Fibroblast of skin of scalp (primary cell): ENCODE measurements at regions not wholly inside any gene's neighbourhood (a gene's known extent, or its start where the extent isn't known, plus 50 kb on each side); places are given as distances from the start of the nearest gene placed in this dataset.
"Not testable (repeated sequence)": the region's sequence is repeated elsewhere in the genome, so short reads cannot be mapped to it uniquely, and the experiment has no call there.

Experiments
- DNase-seq: peaks from one replicate; pipeline ENCODE4 v3.0.0-alpha.2; 2013

- peak; percentile 88 for DNase-seq
These were observed 1493.1 kb upstream of the FLRT2 start for GRCh38 chr14:84036840-84037239.

- no peak for DNase-seq
These were observed 1492.4 kb upstream of the FLRT2 start for GRCh38 chr14:84037593-84037992.

- DNase-seq = no peak
These were observed 1489.8 kb upstream of the FLRT2 start for GRCh38 chr14:84040101-84040500.

- DNase-seq = peak; percentile 20
These were observed 1488.5 kb upstream of the FLRT2 start for GRCh38 chr14:84041421-84041820.

- no peak for DNase-seq
These were observed 1487.0 kb upstream of the FLRT2 start for GRCh38 chr14:84042992-84043391.

GRCh38 chr14:84064316-84065125 is 1465.4 kb upstream of the FLRT2 start:
- DNase-seq = peak; percentile 67

- no peak for DNase-seq
These were observed 1464.1 kb upstream of the FLRT2 start for GRCh38 chr14:84065811-84066210.

GRCh38 chr14:84068288-84068687 is 1461.7 kb upstream of the FLRT2 start:
- no peak for DNase-seq

GRCh38 chr14:84071061-84071460 is 1458.9 kb upstream of the FLRT2 start:
- DNase-seq = no peak

GRCh38 chr14:84074626-84075025 is 1455.3 kb upstream of the FLRT2 start:
- DNase-seq = no peak

GRCh38 chr14:84080944-84081343 is 1449.0 kb upstream of the FLRT2 start:
- no peak for DNase-seq

GRCh38 chr14:84084056-84084630 is 1445.8 kb upstream of the FLRT2 start:
- DNase-seq = no peak

- DNase-seq = no peak
These were observed 1444.5 kb upstream of the FLRT2 start for GRCh38 chr14:84085493-84085892.

- DNase-seq = no peak
These were observed 1443.2 kb upstream of the FLRT2 start for GRCh38 chr14:84086714-84087113.

GRCh38 chr14:84087986-84088531 is 1441.9 kb upstream of the FLRT2 start:
- peak; percentile 57 for DNase-seq

GRCh38 chr14:84090837-84091236 is 1439.1 kb upstream of the FLRT2 start:
- DNase-seq = peak; percentile 5

- peak; percentile 7 for DNase-seq
These were observed 1434.3 kb upstream of the FLRT2 start for GRCh38 chr14:84095681-84096080.

GRCh38 chr14:84098261-84098660 is 1431.7 kb upstream of the FLRT2 start:
- no peak for DNase-seq

GRCh38 chr14:84099560-84099959 is 1430.4 kb upstream of the FLRT2 start:
- not testable (repeated sequence) for DNase-seq

GRCh38 chr14:84107835-84108343 is 1422.1 kb upstream of the FLRT2 start:
- DNase-seq = no peak

GRCh38 chr14:84108746-84109457 is 1421.0 kb upstream of the FLRT2 start:
- DNase-seq = peak; percentile 32

- DNase-seq = no peak
These were observed 1417.4 kb upstream of the FLRT2 start for GRCh38 chr14:84112589-84112988.

GRCh38 chr14:84125676-84126075 is 1404.3 kb upstream of the FLRT2 start:
- no peak for DNase-seq
